ENCODE measurements at regions not wholly inside any gene's neighbourhood (a gene's known extent, or its start where the extent isn't known, plus 50 kb on each side); places are given as distances from the start of the nearest gene placed in this dataset.
A peak's percentile ranks its signal among the peaks of the same experiment; 100 is the strongest.

GRCh38 chr7:13098161-13098560 is 410.7 kb downstream of the ARL4A start:
- peak overlapping the region; percentile 5 for H2AFZ ChIP-seq (ENCODE audit: low read depth, low read length, poor library complexity, severe bottlenecking)
- no peaks in the 10 kb centered on the region for H4K20me1 ChIP-seq (ENCODE audit: insufficient read depth)
- ChIA-PET POLR2A (no interaction called here), RAD21 (ENCODE audit: low non-redundant PET in 1 of 2, low total read pairs in 2 of 2, uncharacterized antibody in 2 of 2, unreplicated experiment in 2 of 2) (no interaction called here), CTCF (interaction anchor here (0.9 to 1.5 kb wide), 2 partner anchors 19 to 34 kb away, joined by 3 to 4 read pairs; no protein-coding TSS in a partner anchor)
- H3K9ac ChIP-seq (ENCODE audit: low read length): no peak overlapping the region
- no peak overlapping the region for H3K27ac ChIP-seq (ENCODE audit: low read depth, low read length)
- no peaks in the 10 kb centered on the region for H3K27me3 ChIP-seq (ENCODE audit: insufficient read depth, low read length)
- no peaks in the 10 kb centered on the region for H3K9me3 ChIP-seq (ENCODE audit: control insufficient read depth in 1 of 2, insufficient read depth in 1 of 2, low read depth in 1 of 2, low read length in 2 of 2)
- no TSS peak for BruUV-seq (replicated peaks)
- DNase-seq (ENCODE audit: low read depth, low spot score) (no peak), ATAC-seq (no peak)
- no peaks in the 10 kb centered on the region for H3K4me1 ChIP-seq (ENCODE audit: control insufficient read depth in 1 of 2, insufficient read depth in 2 of 2, low read length in 2 of 2)
- no peaks in the 10 kb centered on the region for H3K79me2 ChIP-seq (ENCODE audit: insufficient read depth, low read length)
- H3K36me3 ChIP-seq (ENCODE audit: control insufficient read depth in 1 of 2, insufficient read depth in 2 of 2, low read length in 2 of 2): no peaks in the 10 kb centered on the region
- H3K4me2 ChIP-seq (ENCODE audit: low read length): no peak overlapping the region
- H3K4me3 ChIP-seq (replicated peaks in 1 of 2; ENCODE audit: low read depth in 1 of 2, low read length in 2 of 2): no peak overlapping the region
- intact Hi-C loops (cut with micrococcal nuclease): no loop called here
- TF ChIP-seq ZNF274 (IDR thresholded peaks at IDR 0.05; ENCODE audit: low read depth, low read length) (no peak), EZH2 (IDR thresholded peaks at IDR 0.05) (no peak)
- no peaks in the 10 kb centered on the region for H3K9me2 ChIP-seq (ENCODE audit: insufficient read depth)

- CTCF ChIA-PET: no interaction called here
- peak overlapping the region; percentile 5 for H2AFZ ChIP-seq (ENCODE audit: low read depth, low read length, poor library complexity, severe bottlenecking)
Measured at GRCh38 chr7:13099154-13099795, 411.8 kb downstream of the ARL4A start.

More at GRCh38 chr7:13099154-13099795, 411.8 kb downstream of the ARL4A start:
- DNase-seq (ENCODE audit: low read depth, low spot score) (no peak), ATAC-seq (no peak)
- Histone ChIP-seq H3K4me1 (ENCODE audit: control insufficient read depth in 1 of 2, insufficient read depth in 2 of 2, low read length in 2 of 2) (no peaks in the 10 kb centered on the region), H4K20me1 (ENCODE audit: insufficient read depth) (no peaks in the 10 kb centered on the region), H3K4me3 (replicated peaks in 1 of 2; ENCODE audit: low read depth in 1 of 2, low read length in 2 of 2) (no peak overlapping the region), H3K79me2 (ENCODE audit: insufficient read depth, low read length) (no peaks in the 10 kb centered on the region), H3K27ac (ENCODE audit: low read depth, low read length) (no peak overlapping the region), H3K36me3 (ENCODE audit: control insufficient read depth in 1 of 2, insufficient read depth in 2 of 2, low read length in 2 of 2) (no peaks in the 10 kb centered on the region), H3K9me2 (ENCODE audit: insufficient read depth) (no peaks in the 10 kb centered on the region), H3K9ac (ENCODE audit: low read length) (no peak overlapping the region), H3K4me2 (ENCODE audit: low read length) (no peak overlapping the region), H3K27me3 (ENCODE audit: insufficient read depth, low read length) (no peaks in the 10 kb centered on the region), H3K9me3 (ENCODE audit: control insufficient read depth in 1 of 2, insufficient read depth in 1 of 2, low read depth in 1 of 2, low read length in 2 of 2) (no peaks in the 10 kb centered on the region)
- TF ChIP-seq JUND (IDR thresholded peaks at IDR 0.05) (no peak), ZBTB33 (IDR thresholded peaks at IDR 0.05; ENCODE audit: extremely low read depth, insufficient replicate concordance, low read length) (no peak), ZNF274 (IDR thresholded peaks at IDR 0.05; ENCODE audit: low read depth, low read length) (no peak), EGR1 (IDR thresholded peaks at IDR 0.05; ENCODE audit: low read depth) (no peak), FOSL1 (IDR thresholded peaks at IDR 0.05; ENCODE audit: low read depth) (no peak), ZFX (IDR thresholded peaks at IDR 0.05) (no peak), CBX3 (IDR thresholded peaks at IDR 0.05; ENCODE audit: low read depth) (no peak), RAD21 (IDR thresholded peaks at IDR 0.05; ENCODE audit: low read depth) (no peak), EZH2 (IDR thresholded peaks at IDR 0.05) (no peak), SP1 (IDR thresholded peaks at IDR 0.05; ENCODE audit: low read depth) (no peak), CEBPB (IDR thresholded peaks at IDR 0.05; ENCODE audit: low read depth) (no peak), ATF3 (IDR thresholded peaks at IDR 0.05) (no peak), SIN3A (IDR thresholded peaks at IDR 0.05; ENCODE audit: low read depth) (no peak)
- intact Hi-C loops (cut with micrococcal nuclease): no loop called here
- ChIA-PET POLR2A (no interaction called here), RAD21 (ENCODE audit: low non-redundant PET in 1 of 2, low total read pairs in 2 of 2, uncharacterized antibody in 2 of 2, unreplicated experiment in 2 of 2) (no interaction called here)
- BruUV-seq (replicated peaks): no TSS peak

Data from HCT116 (cell line).